MG63 (cell line): ENCODE measurements at regions not wholly inside any gene's neighbourhood (a gene's known extent, or its start where the extent isn't known, plus 50 kb on each side); places are given as distances from the start of the nearest gene placed in this dataset.

Experiments used
- DNase-seq: peaks from one replicate; pipeline ENCODE4 v3.0.0-alpha.2; 2020
- H3K27me3 ChIP-seq: fragments of 250-450 bp; sonication (Bioruptor Pico); 2 replicates; pipeline ENCODE4 v1.5.1; 2020; ENCODE audit warnings: mild to moderate bottlenecking, moderate library complexity
- H3K36me3 ChIP-seq: fragments of 250-450 bp; sonication (Bioruptor Pico); 2 replicates; pipeline ENCODE4 v1.5.1; 2020; ENCODE audit warnings: mild to moderate bottlenecking, moderate library complexity
- H3K4me3 ChIP-seq: fragments of 250-450 bp; sonication (Bioruptor Pico); 2 replicates; pipeline ENCODE4 v1.5.1; 2020; ENCODE audit warnings: mild to moderate bottlenecking, moderate library complexity
- H3K9me3 ChIP-seq: fragments of 250-450 bp; sonication (Bioruptor Pico); 2 replicates; pipeline ENCODE4 v1.5.1; 2020; ENCODE audit warnings: mild to moderate bottlenecking, moderate library complexity

- Histone ChIP-seq H3K9me3 (no peaks in the 10 kb centered on the region), H3K4me3 (no peak overlapping the region), H3K36me3 (no peaks in the 10 kb centered on the region), H3K27me3 (no peaks in the 10 kb centered on the region)
- no peak for DNase-seq
These were observed 306.6 kb upstream of the ATP2B1 start for GRCh38 chr12:90015228-90015627.

GRCh38 chr12:90013409-90013808, 304.8 kb upstream of the ATP2B1 start:
- DNase-seq, result no peak

GRCh38 chr12:90010089-90010488, 301.5 kb upstream of the ATP2B1 start:
- Histone ChIP-seq H3K27me3 (no peaks in the 10 kb centered on the region), H3K9me3 (no peaks in the 10 kb centered on the region), H3K4me3 (no peak overlapping the region), H3K36me3 (no peaks in the 10 kb centered on the region)
- no peak for DNase-seq

More at GRCh38 chr12:90013409-90013808, 304.8 kb upstream of the ATP2B1 start:
- H3K9me3 ChIP-seq, result no peaks in the 10 kb centered on the region
- H3K4me3 ChIP-seq, result no peak overlapping the region
- no peaks in the 10 kb centered on the region for H3K27me3 ChIP-seq
- no peaks in the 10 kb centered on the region for H3K36me3 ChIP-seq

GRCh38 chr12:90008277-90008676, 299.6 kb upstream of the ATP2B1 start:
- no peak overlapping the region for H3K4me3 ChIP-seq

GRCh38 chr12:90004319-90005074, 295.9 kb upstream of the ATP2B1 start:
- no peaks in the 10 kb centered on the region for H3K36me3 ChIP-seq
- no peaks in the 10 kb centered on the region for H3K9me3 ChIP-seq
- DNase-seq, result no peak
- H3K4me3 ChIP-seq, result no peak overlapping the region
- H3K27me3 ChIP-seq, result no peaks in the 10 kb centered on the region

More at GRCh38 chr12:90008277-90008676, 299.6 kb upstream of the ATP2B1 start:
- Histone ChIP-seq H3K36me3 (no peaks in the 10 kb centered on the region), H3K9me3 (no peaks in the 10 kb centered on the region), H3K27me3 (no peaks in the 10 kb centered on the region)
- no peak for DNase-seq

DNA sequence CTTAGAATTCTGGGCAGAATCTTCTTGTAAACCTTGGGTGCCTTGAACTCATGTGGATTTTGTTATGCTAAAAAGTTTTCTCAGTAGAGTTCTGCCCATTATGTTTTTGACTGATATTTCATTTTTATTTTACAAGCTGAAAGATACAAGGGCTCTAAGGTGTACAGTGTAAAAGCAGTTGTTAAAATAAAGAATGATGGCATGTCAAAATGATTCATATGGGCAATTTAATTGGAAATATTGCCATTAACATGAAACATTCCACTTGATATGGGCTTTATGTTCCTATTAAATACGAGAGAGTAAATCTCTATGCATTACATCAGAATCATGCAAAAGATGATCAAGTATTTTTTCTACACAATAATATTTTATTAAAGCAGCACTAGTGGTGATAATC, 295.1 kb upstream of the ATP2B1 start:
- H3K4me3 ChIP-seq, result no peak overlapping the region
- no peaks in the 10 kb centered on the region for H3K9me3 ChIP-seq
- no peaks in the 10 kb centered on the region for H3K27me3 ChIP-seq
- H3K36me3 ChIP-seq, result no peaks in the 10 kb centered on the region
- DNase-seq, result no peak

- Histone ChIP-seq H3K4me3 (no peak overlapping the region), H3K27me3 (no peaks in the 10 kb centered on the region), H3K9me3 (no peaks in the 10 kb centered on the region), H3K36me3 (no peaks in the 10 kb centered on the region)
- no peak for DNase-seq
These were observed 292.1 kb upstream of the ATP2B1 start for GRCh38 chr12:90000721-90001120.

DNA sequence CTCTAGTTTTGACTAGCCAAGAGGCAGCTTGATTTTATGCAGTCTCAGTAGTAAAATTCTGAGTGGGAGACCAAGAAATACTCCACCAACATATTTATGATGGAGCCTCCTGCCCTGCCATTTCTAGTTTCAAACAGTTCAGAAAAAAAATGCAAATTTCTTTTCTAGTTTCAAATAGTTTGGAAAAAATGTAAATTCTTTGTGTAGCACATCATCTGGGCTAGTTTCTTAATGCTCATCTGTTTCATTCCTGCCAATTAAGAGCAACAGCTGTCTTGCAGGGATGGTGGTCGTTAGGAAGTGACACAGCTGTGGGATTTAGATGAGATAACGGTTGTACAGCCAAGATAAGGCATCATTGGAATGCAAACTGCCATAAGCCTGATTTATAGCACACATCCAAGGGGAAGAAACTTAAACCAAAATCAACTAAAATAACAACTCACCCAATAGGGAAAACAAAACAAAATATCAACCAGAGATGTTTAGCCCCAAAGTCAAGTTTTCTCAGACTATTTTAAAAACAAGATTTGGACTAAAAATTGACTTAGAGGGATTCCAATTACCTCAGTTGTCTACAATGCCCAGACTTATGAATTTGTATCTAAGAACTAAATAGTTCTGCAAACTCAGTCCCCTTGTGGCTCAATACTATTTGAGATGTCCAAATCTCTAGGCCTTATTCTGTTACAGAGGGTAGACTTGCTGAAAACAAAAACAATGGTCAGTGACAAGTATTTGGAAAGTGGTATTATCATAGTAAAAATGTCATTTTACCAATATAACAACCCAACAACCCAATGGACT, 291.3 kb upstream of the ATP2B1 start:
- no peak overlapping the region for H3K4me3 ChIP-seq

GRCh38 chr12:89995870-89996269, 287.2 kb upstream of the ATP2B1 start:
- Histone ChIP-seq H3K27me3 (no peaks in the 10 kb centered on the region), H3K4me3 (no peak overlapping the region), H3K9me3 (no peaks in the 10 kb centered on the region), H3K36me3 (no peaks in the 10 kb centered on the region)
- no peak for DNase-seq

More for the DNA sequence above, 291.3 kb upstream of the ATP2B1 start:
- Histone ChIP-seq H3K36me3 (no peaks in the 10 kb centered on the region), H3K27me3 (no peaks in the 10 kb centered on the region), H3K9me3 (no peaks in the 10 kb centered on the region)
- no peak for DNase-seq

- Histone ChIP-seq H3K4me3 (no peak overlapping the region), H3K27me3 (no peaks in the 10 kb centered on the region), H3K9me3 (no peaks in the 10 kb centered on the region), H3K36me3 (no peaks in the 10 kb centered on the region)
- DNase-seq, result no peak
These were observed 286.3 kb upstream of the ATP2B1 start for GRCh38 chr12:89994911-89995310.

GRCh38 chr12:89993632-89994031, 285.0 kb upstream of the ATP2B1 start:
- DNase-seq, result no peak
- Histone ChIP-seq H3K4me3 (no peak overlapping the region), H3K27me3 (no peaks in the 10 kb centered on the region), H3K9me3 (no peaks in the 10 kb centered on the region), H3K36me3 (no peaks in the 10 kb centered on the region)

GRCh38 chr12:89992668-89993451, 284.2 kb upstream of the ATP2B1 start:
- H3K36me3 ChIP-seq, result no peaks in the 10 kb centered on the region
- H3K27me3 ChIP-seq, result no peaks in the 10 kb centered on the region
- H3K4me3 ChIP-seq, result no peak overlapping the region
- DNase-seq, result no peak
- H3K9me3 ChIP-seq, result no peaks in the 10 kb centered on the region

GRCh38 chr12:89991807-89992590, 283.4 kb upstream of the ATP2B1 start:
- no peaks in the 10 kb centered on the region for H3K27me3 ChIP-seq
- H3K4me3 ChIP-seq, result no peak overlapping the region
- DNase-seq, result no peak
- no peaks in the 10 kb centered on the region for H3K36me3 ChIP-seq
- H3K9me3 ChIP-seq, result no peaks in the 10 kb centered on the region

DNA sequence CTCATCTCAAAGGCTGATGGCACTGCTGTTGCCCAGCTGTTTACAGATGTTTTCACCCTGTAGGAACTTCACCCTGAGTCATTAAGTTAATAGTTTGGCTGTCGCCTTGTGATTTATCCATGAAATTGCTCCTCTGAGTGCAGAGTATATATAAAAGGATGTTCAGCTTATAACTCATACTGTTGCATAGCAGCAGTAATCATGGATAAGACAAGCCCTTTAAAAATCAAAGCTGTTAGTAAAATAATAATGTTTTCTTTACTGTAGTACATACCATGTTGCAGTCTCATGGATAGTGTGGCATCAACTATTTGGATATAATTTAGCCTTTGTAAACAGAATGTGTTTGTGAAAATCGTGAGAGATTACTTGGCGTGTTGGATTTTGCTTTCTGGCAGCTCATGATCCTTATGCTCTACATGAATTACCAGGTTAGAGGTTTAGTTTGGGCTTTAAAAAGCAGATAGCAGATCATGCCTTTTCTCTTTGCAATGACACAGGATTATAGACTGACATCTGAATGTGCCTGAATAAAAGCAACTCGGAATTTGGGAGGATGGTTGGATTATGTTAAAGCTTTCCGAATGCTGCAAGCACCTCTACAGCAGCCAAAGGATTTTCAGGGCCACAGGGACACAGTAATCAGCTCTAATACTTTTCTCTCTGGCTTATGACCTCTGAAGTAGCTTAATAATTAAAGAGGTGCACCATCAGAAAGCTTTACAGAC, 279.7 kb upstream of the ATP2B1 start:
- Histone ChIP-seq H3K9me3 (no peaks in the 10 kb centered on the region), H3K4me3 (no peak overlapping the region), H3K27me3 (no peaks in the 10 kb centered on the region), H3K36me3 (no peaks in the 10 kb centered on the region)
- peak; percentile 43 for DNase-seq

- Histone ChIP-seq H3K4me3 (no peak overlapping the region), H3K36me3 (no peaks in the 10 kb centered on the region), H3K27me3 (no peaks in the 10 kb centered on the region), H3K9me3 (no peaks in the 10 kb centered on the region)
- DNase-seq, result no peak
These were observed 277.3 kb upstream of the ATP2B1 start for GRCh38 chr12:89985935-89986334.

- Histone ChIP-seq H3K4me3 (no peak overlapping the region), H3K36me3 (no peaks in the 10 kb centered on the region), H3K9me3 (no peaks in the 10 kb centered on the region), H3K27me3 (no peaks in the 10 kb centered on the region)
- no peak for DNase-seq
These were observed 276.2 kb upstream of the ATP2B1 start for GRCh38 chr12:89984846-89985245.
